ENCODE measurements at regions not wholly inside any gene's neighbourhood (a gene's known extent, or its start where the extent isn't known, plus 50 kb on each side); places are given as distances from the start of the nearest gene placed in this dataset.
"Not testable (repeated sequence)": the region's sequence is repeated elsewhere in the genome, so short reads cannot be mapped to it uniquely, and the experiment has no call there.

DNA sequence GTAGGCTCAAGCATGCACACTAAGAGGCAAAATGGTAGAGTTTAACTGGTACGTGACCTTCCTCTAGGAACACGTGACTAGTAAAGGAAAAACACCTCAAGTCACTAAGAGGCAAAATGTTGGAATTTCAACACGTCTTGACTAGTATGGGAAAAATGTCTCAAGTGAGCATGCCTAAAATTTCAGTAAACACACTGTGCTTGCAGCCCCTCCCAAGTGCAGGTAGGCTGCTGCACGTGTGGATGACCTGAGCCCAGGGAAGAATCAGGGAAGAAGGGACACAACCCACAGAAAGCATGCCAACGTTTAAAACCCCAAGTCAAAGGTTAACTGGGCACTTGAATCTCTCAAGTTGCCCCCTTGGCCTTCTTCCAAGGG, 162.2 kb downstream of the TENT5A start:
- Histone ChIP-seq H3K4me1 (ENCODE audit: control insufficient read depth, insufficient read depth, low read length) (no peaks in the 10 kb centered on the region), H3K9ac (ENCODE audit: low read depth, low read length) (no peak overlapping the region), H3K36me3 (ENCODE audit: insufficient read depth, low read length) (no peaks in the 10 kb centered on the region), H3K27me3 (ENCODE audit: control insufficient read depth, insufficient read depth, low read length) (no peaks in the 10 kb centered on the region), H3K9me3 (replicated peaks; ENCODE audit: low read length) (no peaks in the 10 kb centered on the region), H3K4me2 (ENCODE audit: low read length) (no peak overlapping the region), H3K4me3 (ENCODE audit: low read length) (no peak overlapping the region)

DNA sequence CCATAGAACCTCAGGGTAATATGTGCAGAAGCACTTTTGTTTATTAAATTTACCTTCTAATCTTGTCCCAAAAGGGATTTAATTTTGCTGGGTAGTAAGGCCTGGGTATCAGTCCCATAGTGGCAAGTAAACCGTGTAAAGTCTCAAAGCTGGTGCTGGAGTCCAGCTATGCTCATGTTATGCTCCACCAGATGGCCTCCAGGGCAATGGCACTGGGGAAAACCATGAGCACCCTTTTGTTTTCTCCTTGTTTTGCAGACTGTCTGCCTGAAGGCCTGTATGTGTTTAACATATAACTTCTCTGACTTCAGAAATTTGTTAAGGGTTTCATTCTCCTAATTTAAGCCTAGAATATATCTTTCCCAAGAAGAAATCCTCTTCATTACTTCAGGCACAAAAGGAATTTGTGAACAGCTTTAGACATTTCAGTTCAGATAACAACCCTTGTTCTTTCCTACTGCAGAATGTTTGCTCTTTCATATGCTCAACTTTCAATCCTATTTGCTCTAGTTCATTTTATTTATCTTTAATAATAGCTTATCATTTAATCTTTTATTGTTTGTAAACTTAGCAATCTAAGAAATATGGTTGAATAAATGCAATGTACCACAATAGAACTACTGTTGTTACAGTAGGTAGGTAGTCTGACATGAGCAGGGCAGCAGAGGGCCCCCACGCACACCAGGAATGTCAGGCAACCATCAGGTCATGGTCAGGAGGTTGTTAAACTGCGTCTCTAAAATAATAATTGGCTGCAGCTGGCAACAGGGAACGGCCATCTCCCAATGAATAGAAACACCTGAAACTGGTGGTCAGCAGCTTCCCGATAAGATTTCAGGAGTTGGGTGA, 162.8 kb downstream of the TENT5A start:
- Histone ChIP-seq H3K4me2 (ENCODE audit: low read length) (no peak overlapping the region), H3K36me3 (ENCODE audit: insufficient read depth, low read length) (no peaks in the 10 kb centered on the region), H3K4me3 (ENCODE audit: low read length) (no peak overlapping the region), H3K9ac (ENCODE audit: low read depth, low read length) (no peak overlapping the region), H3K4me1 (ENCODE audit: control insufficient read depth, insufficient read depth, low read length) (no peaks in the 10 kb centered on the region), H3K27me3 (ENCODE audit: control insufficient read depth, insufficient read depth, low read length) (no peaks in the 10 kb centered on the region), H3K9me3 (replicated peaks; ENCODE audit: low read length) (no peaks in the 10 kb centered on the region)

DNA sequence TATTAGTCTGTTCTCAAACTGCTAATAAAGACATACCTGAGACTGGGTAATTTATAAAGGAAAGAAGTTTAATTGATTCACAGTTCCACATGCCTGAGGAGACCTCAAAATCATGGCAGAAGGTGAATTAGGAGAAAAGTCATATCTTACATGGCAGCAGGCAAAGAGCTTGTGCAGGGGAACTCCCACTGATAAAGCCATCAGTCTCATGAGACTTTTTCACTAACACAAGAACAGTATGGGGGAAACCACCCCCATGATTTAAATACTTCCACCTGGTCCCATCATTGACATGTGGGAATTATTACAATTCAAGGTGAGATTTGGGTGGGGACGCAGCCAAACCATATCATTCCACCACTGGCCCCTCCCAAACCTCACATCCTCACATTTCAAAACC, 166.8 kb downstream of the TENT5A start:
- not testable (repeated sequence) for H3K4me2 ChIP-seq (ENCODE audit: low read length); H3K9ac ChIP-seq (ENCODE audit: low read depth, low read length); H3K9me3 ChIP-seq (replicated peaks; ENCODE audit: low read length); H3K4me1 ChIP-seq (ENCODE audit: control insufficient read depth, insufficient read depth, low read length); H3K27me3 ChIP-seq (ENCODE audit: control insufficient read depth, insufficient read depth, low read length); H3K4me3 ChIP-seq (ENCODE audit: low read length); H3K36me3 ChIP-seq (ENCODE audit: insufficient read depth, low read length)

DNA sequence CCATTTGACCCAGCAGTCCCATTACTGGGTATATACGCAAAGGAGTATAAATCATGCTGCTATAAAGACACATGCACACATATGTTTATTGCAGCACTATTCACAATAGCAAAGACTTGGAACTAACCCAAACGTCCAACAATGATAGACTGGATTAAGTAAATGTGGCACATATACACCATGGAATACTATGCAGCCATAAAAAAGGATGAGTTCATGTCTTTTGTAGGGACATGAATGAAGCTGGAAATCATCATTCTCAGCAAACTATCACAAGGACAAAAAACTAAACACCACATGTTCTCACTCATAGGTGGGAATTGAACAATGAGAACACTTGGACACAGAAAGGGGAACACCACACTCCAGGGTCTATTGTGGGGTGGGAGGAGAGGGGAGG, 168.3 kb downstream of the TENT5A start:
- H3K9ac ChIP-seq (ENCODE audit: low read depth, low read length); H3K4me2 ChIP-seq (ENCODE audit: low read length); H3K27me3 ChIP-seq (ENCODE audit: control insufficient read depth, insufficient read depth, low read length); H3K4me3 ChIP-seq (ENCODE audit: low read length); H3K9me3 ChIP-seq (replicated peaks; ENCODE audit: low read length); H3K36me3 ChIP-seq (ENCODE audit: insufficient read depth, low read length); H3K4me1 ChIP-seq (ENCODE audit: control insufficient read depth, insufficient read depth, low read length): not testable (repeated sequence)

DNA sequence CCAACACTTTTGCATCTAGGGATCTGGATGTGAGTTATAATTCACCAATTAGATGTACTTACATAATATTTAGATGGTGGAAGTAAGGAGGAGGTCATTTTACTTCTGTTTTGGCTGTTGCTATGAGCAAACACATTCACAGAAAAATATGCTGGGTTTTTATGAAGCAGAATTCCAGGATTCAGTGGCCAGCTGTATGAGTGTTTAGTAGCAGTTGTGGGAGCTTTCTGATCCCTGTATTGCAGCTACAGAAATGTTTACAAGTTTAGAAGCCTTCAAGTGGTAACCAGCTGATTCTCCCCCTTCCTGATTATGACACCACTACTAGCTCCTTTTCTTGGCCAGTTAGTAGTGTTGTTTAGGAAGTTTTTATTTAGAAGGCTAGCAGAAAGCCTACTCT, 177.0 kb downstream of the TENT5A start:
- Histone ChIP-seq H3K36me3 (ENCODE audit: insufficient read depth, low read length) (no peaks in the 10 kb centered on the region), H3K27me3 (ENCODE audit: control insufficient read depth, insufficient read depth, low read length) (no peaks in the 10 kb centered on the region), H3K4me3 (ENCODE audit: low read length) (no peak overlapping the region), H3K4me2 (ENCODE audit: low read length) (no peak overlapping the region), H3K9ac (ENCODE audit: low read depth, low read length) (no peak overlapping the region), H3K9me3 (replicated peaks; ENCODE audit: low read length) (no peaks in the 10 kb centered on the region), H3K4me1 (ENCODE audit: control insufficient read depth, insufficient read depth, low read length) (no peaks in the 10 kb centered on the region)

DNA sequence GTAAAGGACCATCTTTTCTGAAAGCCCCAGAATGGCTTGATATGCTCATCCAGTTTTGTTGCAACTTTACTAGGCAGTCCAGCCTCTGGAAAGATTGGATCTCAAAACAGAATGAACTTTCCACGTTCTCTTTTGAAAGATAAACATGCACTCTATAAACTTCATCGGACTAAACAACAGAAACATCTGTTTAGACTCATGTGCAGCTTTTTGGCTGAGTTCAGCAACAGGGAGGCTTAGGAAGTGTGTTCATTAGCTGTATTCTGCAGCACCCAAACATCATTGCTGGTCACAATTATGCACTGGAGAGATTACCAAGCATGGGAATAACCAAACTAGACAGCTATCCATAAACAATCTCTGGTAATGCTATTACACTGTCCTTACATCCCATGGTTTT, 180.5 kb downstream of the TENT5A start:
- Histone ChIP-seq H3K27me3 (ENCODE audit: control insufficient read depth, insufficient read depth, low read length) (no peaks in the 10 kb centered on the region), H3K4me3 (ENCODE audit: low read length) (no peak overlapping the region), H3K4me2 (ENCODE audit: low read length) (no peak overlapping the region), H3K4me1 (ENCODE audit: control insufficient read depth, insufficient read depth, low read length) (no peaks in the 10 kb centered on the region), H3K9ac (ENCODE audit: low read depth, low read length) (no peak overlapping the region), H3K9me3 (replicated peaks; ENCODE audit: low read length) (no peaks in the 10 kb centered on the region), H3K36me3 (ENCODE audit: insufficient read depth, low read length) (no peaks in the 10 kb centered on the region)

DNA sequence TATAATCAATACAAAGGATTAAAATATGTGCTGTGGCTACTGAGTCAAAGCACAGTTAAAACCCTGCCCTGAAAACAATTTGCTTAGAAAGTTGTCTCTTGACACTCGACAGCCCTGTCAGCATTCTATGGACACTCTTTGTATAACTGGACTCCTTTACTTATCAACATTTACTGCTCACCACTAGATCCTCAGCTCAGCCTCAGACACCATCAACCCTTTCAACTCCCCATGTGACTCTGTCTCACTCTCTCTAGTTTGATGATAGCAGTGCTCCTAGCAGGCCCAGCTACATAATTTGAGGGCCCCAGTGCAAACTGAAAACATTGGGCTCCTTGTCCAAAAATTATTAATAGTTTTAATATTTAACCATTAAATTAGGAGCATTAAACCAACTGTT, 181.8 kb downstream of the TENT5A start:
- Histone ChIP-seq H3K27me3 (ENCODE audit: control insufficient read depth, insufficient read depth, low read length) (no peaks in the 10 kb centered on the region), H3K9me3 (replicated peaks; ENCODE audit: low read length) (no peaks in the 10 kb centered on the region), H3K4me1 (ENCODE audit: control insufficient read depth, insufficient read depth, low read length) (no peaks in the 10 kb centered on the region), H3K36me3 (ENCODE audit: insufficient read depth, low read length) (no peaks in the 10 kb centered on the region), H3K4me2 (ENCODE audit: low read length) (no peak overlapping the region), H3K9ac (ENCODE audit: low read depth, low read length) (no peak overlapping the region), H3K4me3 (ENCODE audit: low read length) (no peak overlapping the region)

DNA sequence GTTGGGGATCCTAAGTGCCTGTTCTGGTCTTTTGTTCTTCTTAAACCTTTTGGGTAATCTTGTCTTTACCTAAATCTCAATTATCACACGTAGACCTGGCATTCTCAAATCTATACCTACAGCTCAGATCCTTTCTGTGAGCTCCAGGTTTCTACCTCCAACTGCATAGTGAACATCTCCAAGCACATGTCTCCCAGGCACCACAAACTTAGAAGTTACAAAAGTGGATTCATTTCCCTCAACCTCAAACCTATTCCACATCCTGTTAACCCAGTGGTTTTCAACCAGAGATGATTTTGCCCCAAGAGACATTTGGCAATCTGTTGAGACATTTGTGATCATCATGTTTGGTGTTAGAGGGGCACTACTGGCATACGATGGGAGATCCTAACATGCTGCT, 183.5 kb downstream of the TENT5A start:
- Histone ChIP-seq H3K4me1 (ENCODE audit: control insufficient read depth, insufficient read depth, low read length) (peaks cover 8% of the 10 kb centered on the region), H3K4me2 (ENCODE audit: low read length) (no peak overlapping the region), H3K36me3 (ENCODE audit: insufficient read depth, low read length) (no peaks in the 10 kb centered on the region), H3K9ac (ENCODE audit: low read depth, low read length) (no peak overlapping the region), H3K4me3 (ENCODE audit: low read length) (no peak overlapping the region), H3K9me3 (replicated peaks; ENCODE audit: low read length) (no peaks in the 10 kb centered on the region), H3K27me3 (ENCODE audit: control insufficient read depth, insufficient read depth, low read length) (no peaks in the 10 kb centered on the region)

DNA sequence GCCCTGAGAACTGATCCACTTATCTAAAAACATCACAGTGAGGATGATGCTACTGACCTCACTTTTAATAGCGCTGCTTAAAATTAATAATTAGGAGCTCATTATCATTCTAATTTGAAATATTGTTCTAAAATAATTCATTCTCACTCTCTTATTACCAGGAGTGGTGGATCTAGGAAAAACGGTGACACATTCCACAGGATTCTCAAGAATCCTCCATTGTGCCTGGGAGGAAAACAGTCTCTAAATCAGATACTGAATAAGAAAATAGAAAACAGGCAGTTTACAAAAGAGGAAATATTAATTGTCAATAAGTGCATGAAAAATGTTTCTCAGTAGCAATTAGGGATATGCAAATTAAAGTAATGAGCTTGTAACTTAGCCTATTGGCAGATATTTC, 187.4 kb downstream of the TENT5A start:
- Histone ChIP-seq H3K36me3 (ENCODE audit: insufficient read depth, low read length) (no peaks in the 10 kb centered on the region), H3K4me1 (ENCODE audit: control insufficient read depth, insufficient read depth, low read length) (peaks cover 27% of the 10 kb centered on the region), H3K9me3 (replicated peaks; ENCODE audit: low read length) (no peaks in the 10 kb centered on the region), H3K9ac (ENCODE audit: low read depth, low read length) (no peak overlapping the region), H3K27me3 (ENCODE audit: control insufficient read depth, insufficient read depth, low read length) (no peaks in the 10 kb centered on the region), H3K4me2 (ENCODE audit: low read length) (no peak overlapping the region), H3K4me3 (ENCODE audit: low read length) (no peak overlapping the region)

DNA sequence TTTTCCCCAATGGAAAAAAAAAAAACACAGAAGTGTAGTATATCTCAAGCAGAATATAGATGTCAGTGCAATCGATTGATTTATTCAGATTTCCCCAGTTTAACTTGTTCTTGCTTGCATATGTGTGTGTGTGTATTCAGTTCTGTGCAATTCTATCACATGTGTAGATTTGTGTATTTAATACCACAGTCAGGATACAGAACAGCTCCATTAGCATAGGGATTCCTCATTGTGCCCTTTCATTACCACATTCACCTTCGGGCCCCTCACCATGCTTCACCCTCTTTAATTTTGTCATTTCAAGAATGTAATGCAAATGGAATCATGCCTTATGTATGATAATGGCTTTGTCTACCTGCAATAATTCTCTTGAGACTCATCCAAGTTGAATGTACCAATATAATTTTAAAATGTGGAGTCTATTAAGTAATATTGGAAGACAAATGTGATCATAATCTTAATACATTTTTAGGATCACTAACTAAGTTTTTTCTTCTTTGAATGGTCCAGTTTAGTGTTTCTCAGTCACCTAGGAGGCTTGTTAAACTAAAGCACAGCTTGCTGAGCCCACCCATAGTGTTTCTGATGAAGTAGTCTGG, 187.9 kb downstream of the TENT5A start:
- peaks cover 27% of the 10 kb centered on the region for H3K4me1 ChIP-seq (ENCODE audit: control insufficient read depth, insufficient read depth, low read length)
- H3K4me2 ChIP-seq (ENCODE audit: low read length) = no peak overlapping the region
- H3K27me3 ChIP-seq (ENCODE audit: control insufficient read depth, insufficient read depth, low read length) = no peaks in the 10 kb centered on the region
- no peaks in the 10 kb centered on the region for H3K36me3 ChIP-seq (ENCODE audit: insufficient read depth, low read length)
- no peak overlapping the region for H3K4me3 ChIP-seq (ENCODE audit: low read length)
- no peaks in the 10 kb centered on the region for H3K9me3 ChIP-seq (replicated peaks; ENCODE audit: low read length)
- H3K9ac ChIP-seq (ENCODE audit: low read depth, low read length) = no peak overlapping the region

DNA sequence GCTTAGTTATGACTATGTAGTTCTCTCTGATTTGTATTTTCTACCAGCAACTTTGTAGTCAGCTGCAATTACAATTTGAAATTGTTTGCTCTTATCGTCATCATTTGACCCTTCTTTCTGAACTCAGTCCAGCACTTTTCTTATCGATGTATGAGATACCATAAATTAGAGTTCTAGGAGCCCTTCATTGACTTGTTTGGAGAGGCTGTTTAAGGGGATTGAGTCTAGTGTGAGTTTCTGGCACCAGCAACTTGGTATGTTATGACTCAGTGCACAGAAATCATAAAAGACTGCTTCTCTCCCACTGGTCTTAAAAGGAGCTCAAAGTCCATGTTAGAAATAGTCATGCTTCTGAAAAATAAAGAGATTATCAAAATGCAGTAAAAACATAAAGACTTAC, 190.3 kb downstream of the TENT5A start:
- H3K4me3 ChIP-seq (ENCODE audit: low read length) = no peak overlapping the region
- H3K9me3 ChIP-seq (replicated peaks; ENCODE audit: low read length) = no peaks in the 10 kb centered on the region
- H3K4me1 ChIP-seq (ENCODE audit: control insufficient read depth, insufficient read depth, low read length) = peaks cover 27% of the 10 kb centered on the region
- peak overlapping the region; percentile 64 for H3K4me2 ChIP-seq (ENCODE audit: low read length)
- no peak overlapping the region for H3K9ac ChIP-seq (ENCODE audit: low read depth, low read length)
- H3K27me3 ChIP-seq (ENCODE audit: control insufficient read depth, insufficient read depth, low read length) = no peaks in the 10 kb centered on the region
- no peaks in the 10 kb centered on the region for H3K36me3 ChIP-seq (ENCODE audit: insufficient read depth, low read length)

DNA sequence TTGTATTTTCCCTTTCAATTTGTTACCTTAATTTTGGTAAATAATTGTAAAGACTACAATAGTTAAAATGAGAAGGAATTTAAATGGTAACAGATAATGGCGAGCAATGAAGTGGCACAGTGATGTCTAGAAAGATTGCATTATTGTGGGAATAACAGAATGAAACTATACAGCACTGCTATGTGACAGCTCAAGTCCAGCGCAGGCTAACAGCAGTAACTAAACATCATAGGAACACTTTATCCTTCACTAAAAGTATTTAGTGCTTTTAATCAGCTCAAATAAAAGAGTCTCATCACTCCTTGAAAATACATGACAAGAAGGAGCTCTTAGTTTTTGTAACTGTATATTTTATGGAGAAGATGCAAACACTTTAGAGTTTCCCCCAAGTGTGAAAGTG, 190.8 kb downstream of the TENT5A start:
- no peak overlapping the region for H3K9ac ChIP-seq (ENCODE audit: low read depth, low read length)
- H3K27me3 ChIP-seq (ENCODE audit: control insufficient read depth, insufficient read depth, low read length) = no peaks in the 10 kb centered on the region

More for the DNA sequence above, 190.8 kb downstream of the TENT5A start:
- H3K4me1 ChIP-seq (ENCODE audit: control insufficient read depth, insufficient read depth, low read length) = peaks cover 27% of the 10 kb centered on the region
- no peak overlapping the region for H3K4me3 ChIP-seq (ENCODE audit: low read length)
- peak overlapping the region; percentile 64 for H3K4me2 ChIP-seq (ENCODE audit: low read length)
- no peaks in the 10 kb centered on the region for H3K9me3 ChIP-seq (replicated peaks; ENCODE audit: low read length)
- no peaks in the 10 kb centered on the region for H3K36me3 ChIP-seq (ENCODE audit: insufficient read depth, low read length)
